Psoas muscle (tissue), 7 donors: ENCODE measurements at regions not wholly inside any gene's neighbourhood (a gene's known extent, or its start where the extent isn't known, plus 50 kb on each side); places are given as distances from the start of the nearest gene placed in this dataset.

Source experiments
- ATAC-seq, 4 donors: fragments of 200-7000 bp; cut with Tn5 transposase; one replicate each; pipeline ENCODE4 v1.9.1; 2020; ENCODE audit warnings: moderate library complexity in 3 of 4, mild to moderate bottlenecking in 2 of 4
- DNase-seq, 2 donors: peaks; one replicate each; pipeline ENCODE4 v3.0.0-alpha.2; 2020
- H3K27ac ChIP-seq: fragments of 200-600 bp; one replicate; pipeline ENCODE4 v1.8.0; 2022
- H3K27me3 ChIP-seq, 3 donors: fragments of 200-600 bp in 1 of 3; one replicate each; pipeline versions ENCODE4 v1.6.1 to v1.8.0; 2013 to 2022; ENCODE audit warnings: low read length in 2 of 3, mild to moderate bottlenecking in 2 of 3, moderate library complexity in 1 of 3; ENCODE audit not compliant: insufficient read depth in 3 of 3
- H3K36me3 ChIP-seq, 2 donors: fragments of 200-600 bp in 1 of 2; one replicate each; pipeline versions ENCODE4 v1.6.1 to v1.8.0; 2013 to 2022; ENCODE audit warnings: low read depth in 1 of 2, mild to moderate bottlenecking in 1 of 2, moderate library complexity in 1 of 2; ENCODE audit not compliant: insufficient read depth in 1 of 2
- H3K4me1 ChIP-seq: fragments of 200-600 bp; one replicate; pipeline ENCODE4 v1.8.0; 2022
- H3K4me3 ChIP-seq: fragments of 200-600 bp; one replicate; pipeline ENCODE4 v1.8.0; 2022; ENCODE audit warnings: mild to moderate bottlenecking
- H3K9me3 ChIP-seq: fragments of 200-600 bp; one replicate; pipeline ENCODE4 v1.8.0; 2022
- CTCF ChIP-seq: fragments of 200-600 bp; IDR thresholded peaks from one replicate; pipeline ENCODE4 v1.8.0; 2022; ENCODE audit warnings: antibody characterized with exemption
- whole genome bisulfite sequencing, 3 donors: extraction: QIAGEN DNeasy Blood & Tissue Kit; methylation state at CpG; one replicate each; pipeline versions ENCODE4 v1.1.6 to v1.1.7; 2013; 5-methylcytosine and 5-hydroxymethylcytosine counted together
- intact Hi-C, 2 donors: fragments of 100-400 bp; cut with DNase I; formaldehyde crosslinking; loops; one replicate each; pipeline versions ENCODE4 v1.11.0 to v1.14.2; 2022
- donor health status: healthy with polysubstance abuse.
- donor health status: DM: no; HTN: no; CAD: no; lungs with moderate emphysema.
- donor health status: Bipolar disorder and iron deficiency.
- donor health status: healthy.
- donor health status: DM: yes; HTN: yes; CAD: no.
- donor health status: DM: no; HTN: no; CAD: no.
- donor health status: DM: yes; HTN: yes; CAD: no.

GRCh38 chr13:110001670-110002275 lies 215.4 kb upstream of the IRS2 start:
- ATAC-seq: no peak
- no peaks in the 10 kb centered on the region for H3K4me1 ChIP-seq
- H3K4me3 ChIP-seq: no peak overlapping the region
- H3K27me3 ChIP-seq: peaks cover 0 to 3% (median 0%) of the 10 kb centered on the region in 3 donors
- H3K27ac ChIP-seq: no peak overlapping the region
- no peaks in the 10 kb centered on the region for H3K36me3 ChIP-seq
- 74 to 78% (median 76%) methylated on average over 7 of the region's 7 CpGs for WGBS, 3 donors
- intact Hi-C loops: no loop called here
- no peak for TF ChIP-seq CTCF
- no peak for DNase-seq
- no peaks in the 10 kb centered on the region for H3K9me3 ChIP-seq

DNA sequence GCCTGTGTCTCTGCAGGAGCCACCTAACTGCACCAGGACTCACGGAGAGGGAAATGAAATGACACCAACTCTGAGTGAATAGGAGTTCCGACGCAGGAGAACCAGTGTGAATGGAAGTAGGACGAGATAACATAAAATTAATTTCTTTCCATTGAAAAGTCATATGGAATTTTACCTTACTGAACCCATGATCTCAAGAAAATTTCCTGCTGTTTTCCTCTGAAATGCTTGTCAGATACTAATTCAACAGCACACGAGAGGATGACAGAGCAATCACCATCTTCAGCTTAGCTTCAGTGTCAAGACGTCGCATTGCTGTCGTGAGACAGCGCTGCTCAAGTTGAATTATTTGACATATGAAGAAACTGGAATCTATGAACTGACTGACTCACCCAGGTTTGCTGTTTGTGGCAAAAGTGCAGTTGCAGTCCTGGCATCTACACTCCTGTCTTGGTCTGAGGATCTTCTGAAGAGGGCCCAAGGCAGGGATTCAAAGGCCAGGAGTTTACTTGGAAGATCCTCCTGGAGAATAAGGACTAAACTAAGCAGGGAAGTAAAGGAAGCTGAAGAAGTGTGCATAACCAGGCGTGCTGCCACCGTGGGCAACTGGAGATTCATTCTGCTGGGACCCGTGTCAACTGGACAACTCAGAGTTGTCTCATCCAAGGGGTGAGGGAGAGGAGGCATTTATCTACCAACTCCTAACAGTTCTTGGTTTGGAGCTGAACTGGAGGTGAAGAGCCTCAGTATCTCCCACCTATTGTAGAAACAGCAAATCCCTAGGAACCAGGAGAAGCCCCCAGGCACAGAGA lies 214.4 kb upstream of the IRS2 start:
- no peaks in the 10 kb centered on the region for H3K9me3 ChIP-seq
- H3K27ac ChIP-seq: no peak overlapping the region
- H3K27me3 ChIP-seq: peaks cover 0 to 3% (median 0%) of the 10 kb centered on the region in 3 donors
- H3K36me3 ChIP-seq: no peaks in the 10 kb centered on the region
- 81 to 85% (median 83%) methylated on average over 12 of the region's 12 CpGs for WGBS, 3 donors
- ATAC-seq (no peak), DNase-seq (no peak)
- H3K4me1 ChIP-seq: no peaks in the 10 kb centered on the region
- H3K4me3 ChIP-seq: no peak overlapping the region
- intact Hi-C loops: no loop called here
- TF ChIP-seq CTCF: no peak

DNA sequence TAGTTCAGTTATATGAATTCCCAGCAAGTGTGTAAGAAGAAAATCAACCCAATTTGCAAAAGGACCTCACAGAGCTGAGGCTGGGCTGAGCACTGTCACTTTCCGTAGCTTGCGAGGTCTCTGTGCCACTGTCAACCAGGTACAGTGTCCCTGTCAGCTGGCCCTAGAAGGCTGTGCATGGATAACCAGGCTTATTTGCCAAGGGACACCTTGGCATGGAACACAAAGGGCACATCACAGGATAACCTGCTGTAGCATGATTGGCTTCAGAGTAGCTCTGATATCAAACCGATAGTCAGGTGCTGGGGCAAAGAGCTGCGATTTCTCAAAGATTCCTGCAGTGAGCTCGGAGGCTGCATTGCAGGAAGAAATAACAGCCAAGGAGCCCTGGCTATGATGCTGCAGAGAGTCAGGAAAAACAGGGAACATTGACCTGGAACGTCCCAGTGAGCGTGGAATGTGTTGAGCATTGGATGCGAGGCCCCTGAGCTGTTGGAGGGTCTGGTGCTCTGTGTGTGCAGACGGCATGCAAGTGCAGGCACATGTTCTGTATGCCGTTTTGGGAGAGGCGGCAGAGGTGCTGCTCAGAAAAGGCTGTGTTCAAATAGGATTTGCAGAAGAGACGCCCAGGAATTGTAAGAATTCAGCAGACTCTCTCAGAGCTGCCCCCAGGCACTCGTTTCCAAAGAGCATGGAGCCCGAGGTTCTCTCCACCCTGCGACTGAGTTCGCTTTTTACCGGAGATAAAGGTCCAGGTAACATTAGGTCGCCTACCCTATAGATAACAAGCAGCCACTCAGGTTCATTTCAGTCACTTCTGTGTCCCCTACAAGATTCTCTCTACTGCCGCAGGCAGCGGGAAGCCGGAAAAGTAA lies 213.5 kb upstream of the IRS2 start:
- intact Hi-C loops: no loop called here
- Histone ChIP-seq H3K9me3 (no peaks in the 10 kb centered on the region), H3K4me3 (no peak overlapping the region), H3K36me3 (no peaks in the 10 kb centered on the region), H3K27me3 (peaks cover 0 to 3% (median under 1%) of the 10 kb centered on the region in 3 donors), H3K4me1 (no peaks in the 10 kb centered on the region), H3K27ac (no peak overlapping the region)
- DNase-seq: no peak
- WGBS, 3 donors: 77 to 78% (median 77%) methylated on average over 21 of the region's 21 CpGs
- ATAC-seq: no peak
- TF ChIP-seq CTCF: no peak

DNA sequence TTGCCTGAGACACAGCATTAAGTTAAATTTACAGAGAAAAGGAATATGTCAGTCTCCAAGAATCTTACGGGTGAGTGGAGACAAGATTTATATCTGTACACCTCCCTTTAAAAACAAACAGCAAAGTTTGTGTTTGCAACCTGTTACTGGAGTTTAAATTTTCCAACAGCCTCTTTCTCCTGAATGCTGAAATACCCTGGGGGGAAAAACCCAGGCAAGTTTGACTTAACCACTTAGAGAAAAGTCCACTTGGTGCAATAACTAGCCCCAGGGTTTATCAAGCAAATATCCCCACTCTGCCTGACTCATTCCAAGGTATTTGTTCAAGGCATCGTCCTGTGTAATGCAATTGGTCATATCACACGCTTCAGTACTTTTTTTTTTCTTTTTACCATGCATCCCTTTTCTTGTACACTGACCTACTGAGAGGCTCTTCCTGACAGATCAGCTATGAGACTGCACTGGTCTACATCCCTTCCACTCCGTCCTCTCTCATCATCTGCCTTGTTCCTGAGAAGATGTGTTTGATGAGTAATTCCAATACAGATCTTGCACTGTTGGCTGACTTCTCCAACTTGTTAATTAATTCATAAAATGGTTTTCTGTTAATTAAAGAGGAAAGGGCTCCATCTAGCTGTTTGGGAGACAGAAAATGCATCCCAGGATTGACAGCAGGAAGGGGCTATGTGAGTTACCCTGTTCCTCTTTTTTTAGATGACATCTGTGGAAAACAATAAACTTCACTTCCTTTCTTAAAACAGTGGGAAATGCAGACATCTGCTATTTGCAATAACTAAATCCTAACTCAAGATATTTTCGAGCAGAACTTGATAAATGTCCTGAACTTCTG lies 212.5 kb upstream of the IRS2 start:
- WGBS, 3 donors: 50 to 52% (median 51%) methylated on average over 5 of the region's 5 CpGs
- DNase-seq (no peak), ATAC-seq (no peak)
- peaks cover 0 to 3% (median 3%) of the 10 kb centered on the region in 3 donors for H3K27me3 ChIP-seq
- H3K4me3 ChIP-seq: no peak overlapping the region
- intact Hi-C loops: no loop called here
- H3K36me3 ChIP-seq: no peaks in the 10 kb centered on the region
- H3K4me1 ChIP-seq: no peaks in the 10 kb centered on the region
- H3K27ac ChIP-seq: no peak overlapping the region
- no peaks in the 10 kb centered on the region for H3K9me3 ChIP-seq
- no peak for TF ChIP-seq CTCF
